Esophagus squamous epithelium (tissue), 5 donors: ENCODE measurements at regions not wholly inside any gene's neighbourhood (a gene's known extent, or its start where the extent isn't known, plus 50 kb on each side); places are given as distances from the start of the nearest gene placed in this dataset.
A peak's percentile ranks its signal among the peaks of the same experiment; 100 is the strongest.

Experiments used
- DNase-seq: peaks from one replicate; lab custom pipeline; 2025; lab: John Stamatoyannopoulos, UW
- H3K27ac ChIP-seq, 4 donors: fragments of 200-600 bp; sonication (generic); one replicate each; pipeline ENCODE4 v1.5.1; 2016 to 2019; ENCODE audit warnings: mild to moderate bottlenecking in 1 of 4
- H3K27me3 ChIP-seq, 4 donors: fragments of 200-600 bp; sonication (generic); 1 replicate in 3 of 4; 2 replicates in 1 of 4; pipeline versions ENCODE4 v1.5.1 to v1.6.0; 2017 to 2021; ENCODE audit warnings: antibody characterized with exemption in 1 of 4
- H3K36me3 ChIP-seq, 3 donors: fragments of 200-600 bp; sonication (generic); one replicate each; pipeline ENCODE4 v1.5.1; 2016 to 2019
- H3K4me1 ChIP-seq, 3 donors: fragments of 200-600 bp; sonication (generic); one replicate each; pipeline ENCODE4 v1.5.1; 2017 to 2019
- H3K4me3 ChIP-seq, 4 donors: fragments of 200-600 bp; sonication (generic); 1 replicate in 3 of 4; 2 replicates in 1 of 4; pipeline ENCODE4 v1.5.1; 2016 to 2019; ENCODE audit warnings: mild to moderate bottlenecking in 2 of 4, moderate library complexity in 1 of 4
- H3K9me3 ChIP-seq, 3 donors: fragments of 200-600 bp; sonication (generic); one replicate each; pipeline ENCODE4 v1.5.1; 2016 to 2019
- POLR2A ChIP-seq, 4 donors: fragments of 450-650 bp; IDR thresholded peaks; one replicate each; pipeline ENCODE4 v1.6.1; 2017; ENCODE audit warnings: antibody characterized with exemption in 4 of 4, mild to moderate bottlenecking in 4 of 4, moderate library complexity in 3 of 4
- WGBS, 2 donors: methylation state at CpG; one replicate each; pipeline ENCODE4 v1.1.5; 2018; 5-methylcytosine and 5-hydroxymethylcytosine counted together
- intact Hi-C: fragments of 100-400 bp; cut with DNase I; formaldehyde crosslinking; loops from one replicate; pipeline ENCODE4 v1.15.0; 2022
- TF ChIP-seq, protein P1 (sequence below), 6 experiments: fragments of 450-650 bp in 4 of 6; fragments of 200-600 bp in 2 of 6; sonication (generic) in 2 of 6; IDR thresholded peaks; one replicate each; pipeline ENCODE4 v1.5.1; 2016 to 2019; ENCODE audit warnings: antibody characterized with exemption in 6 of 6, mild to moderate bottlenecking in 4 of 6, moderate library complexity in 4 of 6
- donor health status: DM: yes; HTN: yes; CAD: no.

DNA sequence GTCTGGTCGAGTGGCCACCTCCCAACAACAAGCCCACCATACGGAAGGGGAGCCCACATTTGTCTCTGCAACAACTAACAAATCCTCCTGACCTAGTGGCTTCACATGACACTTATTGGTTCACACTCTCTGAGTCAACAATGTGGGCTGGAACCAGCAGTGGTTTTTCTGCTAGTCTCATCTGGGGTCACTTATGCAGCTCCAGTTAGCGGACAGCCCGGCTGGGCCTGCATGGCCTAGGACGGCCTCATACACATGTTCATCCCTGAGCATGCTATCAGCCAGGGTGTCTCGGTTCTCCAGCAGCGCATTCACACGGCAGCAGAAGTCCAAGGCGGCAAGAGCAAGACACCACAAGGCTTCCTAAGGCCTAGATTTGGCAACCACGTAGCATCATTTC, 281.7 kb downstream of the XXYLT1 start:
- Histone ChIP-seq H3K9me3 (no peaks in the 10 kb centered on the region), H3K27ac (peak overlapping the region in 1 of 4 donors; percentile 85), H3K4me1 (peaks cover 9 to 48% (median 19%) of the 10 kb centered on the region in 3 donors), H3K36me3 (no peaks in the 10 kb centered on the region), H3K4me3 (no peak overlapping the region), H3K27me3 (no peaks in the 10 kb centered on the region)
- intact Hi-C loops, result no loop called here
- WGBS, 2 donors, result 69 to 89% methylated on average over 7 to 10 of the region's 10 CpGs
- TF ChIP-seq POLR2A (IDR thresholded peaks at IDR 0.05), result no peak
- TF ChIP-seq, protein P1, sequence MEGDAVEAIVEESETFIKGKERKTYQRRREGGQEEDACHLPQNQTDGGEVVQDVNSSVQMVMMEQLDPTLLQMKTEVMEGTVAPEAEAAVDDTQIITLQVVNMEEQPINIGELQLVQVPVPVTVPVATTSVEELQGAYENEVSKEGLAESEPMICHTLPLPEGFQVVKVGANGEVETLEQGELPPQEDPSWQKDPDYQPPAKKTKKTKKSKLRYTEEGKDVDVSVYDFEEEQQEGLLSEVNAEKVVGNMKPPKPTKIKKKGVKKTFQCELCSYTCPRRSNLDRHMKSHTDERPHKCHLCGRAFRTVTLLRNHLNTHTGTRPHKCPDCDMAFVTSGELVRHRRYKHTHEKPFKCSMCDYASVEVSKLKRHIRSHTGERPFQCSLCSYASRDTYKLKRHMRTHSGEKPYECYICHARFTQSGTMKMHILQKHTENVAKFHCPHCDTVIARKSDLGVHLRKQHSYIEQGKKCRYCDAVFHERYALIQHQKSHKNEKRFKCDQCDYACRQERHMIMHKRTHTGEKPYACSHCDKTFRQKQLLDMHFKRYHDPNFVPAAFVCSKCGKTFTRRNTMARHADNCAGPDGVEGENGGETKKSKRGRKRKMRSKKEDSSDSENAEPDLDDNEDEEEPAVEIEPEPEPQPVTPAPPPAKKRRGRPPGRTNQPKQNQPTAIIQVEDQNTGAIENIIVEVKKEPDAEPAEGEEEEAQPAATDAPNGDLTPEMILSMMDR (IDR thresholded peaks at IDR 0.05), result no peak
- DNase-seq, result no peak

DNA sequence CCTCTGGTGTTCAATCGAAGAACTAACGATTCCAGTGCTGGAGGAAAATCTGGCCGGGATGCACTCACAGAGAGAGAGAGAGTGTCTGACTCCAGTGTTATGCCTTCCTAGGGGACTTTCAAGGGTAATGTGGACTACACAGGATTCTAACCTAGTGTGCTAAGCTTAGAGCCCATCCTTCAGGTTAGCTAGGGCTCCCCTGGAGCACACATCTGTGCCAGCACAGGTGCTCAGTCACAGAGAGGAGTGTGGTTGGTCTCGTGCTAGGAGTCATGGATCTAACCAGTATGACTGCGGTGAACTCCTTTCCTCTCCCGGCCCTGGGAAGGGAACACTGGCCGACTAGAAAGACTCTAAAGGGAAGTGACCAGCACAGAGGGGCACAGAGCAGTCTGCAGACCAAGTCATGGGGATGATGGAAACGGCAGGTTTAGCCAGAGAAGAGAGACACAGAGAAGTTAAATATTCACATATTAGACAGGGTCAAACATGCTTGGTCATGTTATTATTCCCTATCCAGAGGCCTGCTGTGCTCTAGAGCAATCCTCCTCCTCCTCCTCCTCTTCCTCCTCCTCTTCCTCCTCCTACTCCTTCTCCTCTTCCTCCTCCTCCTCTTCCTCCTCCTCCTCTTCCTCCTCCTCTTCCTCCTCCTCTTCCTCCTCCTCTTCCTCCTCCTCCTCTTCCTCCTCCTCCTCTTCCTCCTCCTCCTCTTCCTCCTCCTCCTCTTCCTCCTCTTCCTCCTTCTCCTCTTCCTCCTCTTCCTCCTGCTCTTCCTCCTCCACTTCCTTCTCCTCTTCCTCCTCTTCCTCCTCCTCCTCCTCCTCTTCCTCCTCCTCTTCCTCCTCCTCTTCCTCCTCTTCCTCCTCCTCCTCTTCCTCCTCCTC, 280.3 kb downstream of the XXYLT1 start:
- peaks cover 0 to 34% (median 8%) of the 10 kb centered on the region in 3 donors for H3K4me1 ChIP-seq
- 75 to 79% methylated on average over 6 to 8 of the region's 8 CpGs for WGBS, 2 donors
- H3K27me3 ChIP-seq, result no peaks in the 10 kb centered on the region
- TF ChIP-seq, protein P1 (IDR thresholded peaks at IDR 0.05), result no peak
- TF ChIP-seq POLR2A (IDR thresholded peaks at IDR 0.05), result no peak
- no peak overlapping the region for H3K4me3 ChIP-seq
- no peak overlapping the region for H3K27ac ChIP-seq
- no peaks in the 10 kb centered on the region for H3K9me3 ChIP-seq
- H3K36me3 ChIP-seq, result no peaks in the 10 kb centered on the region
- intact Hi-C loops, result no loop called here
- DNase-seq, result no peak

DNA sequence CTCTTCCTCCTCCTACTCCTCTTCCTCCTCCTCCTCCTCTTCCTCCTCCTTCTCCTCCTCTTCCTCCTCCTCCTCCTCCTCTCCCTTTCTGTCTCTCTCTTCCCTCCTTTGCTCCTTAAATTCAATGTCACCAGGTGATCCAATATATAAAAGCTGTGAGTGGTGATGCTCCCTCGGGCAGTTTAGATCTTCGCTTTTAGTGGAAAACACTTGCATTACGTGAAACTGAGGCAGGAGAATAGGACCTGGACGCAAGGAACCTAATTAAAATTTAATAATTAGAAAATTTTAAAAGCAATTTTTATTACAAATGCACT, 279.7 kb downstream of the XXYLT1 start:
- intact Hi-C loops, result no loop called here
- DNase-seq, result no peak
- Histone ChIP-seq H3K4me1 (peaks cover 0 to 28% (median 3%) of the 10 kb centered on the region in 3 donors), H3K27me3 (no peaks in the 10 kb centered on the region), H3K27ac (no peak overlapping the region), H3K4me3 (no peak overlapping the region), H3K9me3 (no peaks in the 10 kb centered on the region), H3K36me3 (no peaks in the 10 kb centered on the region)
- no peak for TF ChIP-seq POLR2A (IDR thresholded peaks at IDR 0.05)
- TF ChIP-seq, protein P1 (IDR thresholded peaks at IDR 0.05), result no peak
- 66 to 73% methylated on average over 4 of the region's 4 CpGs for WGBS, 2 donors

DNA sequence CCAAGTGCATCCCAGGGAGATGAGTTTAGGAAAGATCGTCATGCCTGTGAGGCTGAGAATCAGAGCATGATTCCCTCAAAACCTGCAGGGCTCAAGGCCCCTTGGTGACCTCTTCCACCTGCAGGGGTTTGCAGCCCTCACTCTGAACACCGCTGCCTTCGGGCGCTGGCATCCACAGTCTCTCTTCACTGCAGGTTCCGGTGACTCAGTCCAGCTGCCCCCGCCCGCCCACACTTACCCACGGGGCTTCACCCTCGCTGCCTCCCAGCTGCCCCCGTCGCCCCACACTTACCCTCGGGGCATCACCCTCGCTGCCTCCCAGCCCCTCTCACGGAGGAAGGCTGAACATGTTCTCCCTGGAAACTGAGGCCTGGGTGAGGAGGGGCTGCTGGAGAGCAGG, 277.1 kb downstream of the XXYLT1 start:
- no peak overlapping the region for H3K27ac ChIP-seq
- 83 to 100% methylated on average over 1 to 13 of the region's 14 CpGs for WGBS, 2 donors
- H3K4me1 ChIP-seq, result peaks cover 0 to 3% (median 0%) of the 10 kb centered on the region in 3 donors
- H3K9me3 ChIP-seq, result no peaks in the 10 kb centered on the region
- DNase-seq, result no peak
- intact Hi-C loops, result no loop called here
- no peak overlapping the region for H3K4me3 ChIP-seq
- no peak for TF ChIP-seq POLR2A (IDR thresholded peaks at IDR 0.05)
- TF ChIP-seq, protein P1 (IDR thresholded peaks at IDR 0.05), result no peak
- no peaks in the 10 kb centered on the region for H3K27me3 ChIP-seq
- no peaks in the 10 kb centered on the region for H3K36me3 ChIP-seq

DNA sequence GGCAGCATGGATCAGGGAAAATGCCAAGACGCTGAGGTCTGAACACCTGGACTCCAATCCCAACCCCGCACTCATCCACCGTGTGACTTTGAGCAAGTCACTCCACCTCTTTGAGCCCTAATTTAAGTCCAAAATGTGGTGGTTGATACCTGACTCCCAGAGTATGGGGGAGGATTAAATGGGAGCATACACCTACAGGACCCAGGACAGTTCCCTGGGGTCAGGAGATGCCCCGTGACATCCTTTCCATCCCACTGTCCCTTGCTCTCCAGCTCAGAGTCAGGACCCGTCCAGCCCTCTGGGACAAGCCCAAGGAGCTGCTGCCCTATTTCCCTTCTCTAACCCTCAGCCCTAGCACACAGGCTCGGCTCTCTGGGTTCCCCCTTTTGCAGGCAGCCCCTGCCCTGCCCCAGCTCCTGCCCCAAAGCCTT, 276.4 kb downstream of the XXYLT1 start:
- DNase-seq, result no peak
- H3K27me3 ChIP-seq, result no peaks in the 10 kb centered on the region
- H3K36me3 ChIP-seq, result no peaks in the 10 kb centered on the region
- intact Hi-C loops, result no loop called here
- H3K9me3 ChIP-seq, result no peaks in the 10 kb centered on the region
- H3K4me1 ChIP-seq, result no peaks in the 10 kb centered on the region
- WGBS, 2 donors, result 89 to 91% methylated on average over 5 to 6 of the region's 6 CpGs
- TF ChIP-seq, protein P1 (IDR thresholded peaks at IDR 0.05), result no peak
- TF ChIP-seq POLR2A (IDR thresholded peaks at IDR 0.05), result no peak
- no peak overlapping the region for H3K27ac ChIP-seq
- H3K4me3 ChIP-seq, result no peak overlapping the region
